Thymus (tissue), 11 donors: ENCODE measurements at regions not wholly inside any gene's neighbourhood (a gene's known extent, or its start where the extent isn't known, plus 50 kb on each side); places are given as distances from the start of the nearest gene placed in this dataset.

Experiments used
- DNase-seq, 9 donors: peaks; one replicate each; pipeline ENCODE4 v3.0.0-alpha.2; 2013; ENCODE audit warnings: low spot score in 9 of 9, low read depth in 6 of 9, missing footprints in 1 of 9
- H3K27ac ChIP-seq, 2 donors: one replicate each; pipeline ENCODE4 v1.5.1; 2013; ENCODE audit warnings: control low read depth in 1 of 2, low read depth in 1 of 2, low read length in 1 of 2, mild to moderate bottlenecking in 1 of 2, moderate library complexity in 1 of 2
- H3K27me3 ChIP-seq, 2 donors: one replicate each; pipeline ENCODE4 v1.5.1; 2013; ENCODE audit warnings: low read length in 1 of 2; ENCODE audit not compliant: control insufficient read depth in 2 of 2, insufficient read depth in 1 of 2
- H3K36me3 ChIP-seq, 2 donors: one replicate each; pipeline ENCODE4 v1.5.1; 2013; ENCODE audit warnings: low read length in 1 of 2, mild to moderate bottlenecking in 1 of 2, moderate library complexity in 1 of 2; ENCODE audit not compliant: control insufficient read depth in 2 of 2, insufficient read depth in 2 of 2
- H3K4me1 ChIP-seq, 2 donors: one replicate each; pipeline ENCODE4 v1.5.1; 2013; ENCODE audit warnings: low read length in 2 of 2; ENCODE audit not compliant: control insufficient read depth in 2 of 2, insufficient read depth in 2 of 2
- H3K4me3 ChIP-seq, 2 donors: one replicate each; pipeline ENCODE4 v1.5.1; 2013; ENCODE audit warnings: low read length in 2 of 2, control low read depth in 1 of 2, mild to moderate bottlenecking in 1 of 2
- H3K9me3 ChIP-seq, 2 donors: one replicate each; pipeline ENCODE4 v1.5.1; 2013; ENCODE audit warnings: low read length in 1 of 2, mild to moderate bottlenecking in 1 of 2; ENCODE audit not compliant: control insufficient read depth in 2 of 2, insufficient read depth in 1 of 2
- WGBS: extraction: QIAGEN DNeasy Blood & Tissue Kit; methylation state at CpG from one replicate; pipeline ENCODE4 v1.1.7; 2013; 5-methylcytosine and 5-hydroxymethylcytosine counted together
- donor health status: healthy.

- 96% methylated on average over 4 of the region's 4 CpGs for WGBS
- no peak for DNase-seq
- H3K4me3 ChIP-seq, result no peak overlapping the region
- H3K27ac ChIP-seq, result no peak overlapping the region
- H3K36me3 ChIP-seq, result no peaks in the 10 kb centered on the region
- H3K9me3 ChIP-seq, result no peaks in the 10 kb centered on the region
- H3K4me1 ChIP-seq, result no peaks in the 10 kb centered on the region
- no peaks in the 10 kb centered on the region for H3K27me3 ChIP-seq
Measured at GRCh38 chr3:178019645-178020044, 516.6 kb upstream of the KCNMB2 start.

GRCh38 chr3:178022599-178022998 is 513.6 kb upstream of the KCNMB2 start:
- no peak for DNase-seq
- H3K36me3 ChIP-seq, result no peaks in the 10 kb centered on the region
- H3K4me3 ChIP-seq, result no peak overlapping the region
- H3K9me3 ChIP-seq, result no peaks in the 10 kb centered on the region
- no peaks in the 10 kb centered on the region for H3K4me1 ChIP-seq
- WGBS, result 97% methylated on average over 1 of the region's 1 CpG
- no peaks in the 10 kb centered on the region for H3K27me3 ChIP-seq
- no peak overlapping the region for H3K27ac ChIP-seq

DNA sequence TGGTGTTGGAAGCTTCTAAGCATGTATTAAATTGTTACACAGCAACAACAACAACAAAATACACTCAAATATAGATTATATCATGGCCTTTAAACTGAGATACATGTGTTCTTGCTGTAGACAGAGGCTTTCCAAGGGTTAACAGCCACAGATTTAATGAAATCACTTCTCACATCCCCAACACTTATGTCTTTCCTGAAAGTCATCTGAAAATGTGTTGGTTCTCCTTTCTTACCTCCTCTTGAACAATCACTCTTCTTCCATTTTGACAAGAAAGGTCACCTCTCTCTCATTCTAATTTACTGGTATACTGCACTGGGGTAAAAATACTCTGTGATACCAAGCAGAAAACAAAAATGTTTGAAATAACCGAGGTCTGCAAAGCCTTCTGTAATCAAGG is 507.3 kb upstream of the KCNMB2 start:
- WGBS, result 99% methylated on average over 1 of the region's 1 CpG

DNA sequence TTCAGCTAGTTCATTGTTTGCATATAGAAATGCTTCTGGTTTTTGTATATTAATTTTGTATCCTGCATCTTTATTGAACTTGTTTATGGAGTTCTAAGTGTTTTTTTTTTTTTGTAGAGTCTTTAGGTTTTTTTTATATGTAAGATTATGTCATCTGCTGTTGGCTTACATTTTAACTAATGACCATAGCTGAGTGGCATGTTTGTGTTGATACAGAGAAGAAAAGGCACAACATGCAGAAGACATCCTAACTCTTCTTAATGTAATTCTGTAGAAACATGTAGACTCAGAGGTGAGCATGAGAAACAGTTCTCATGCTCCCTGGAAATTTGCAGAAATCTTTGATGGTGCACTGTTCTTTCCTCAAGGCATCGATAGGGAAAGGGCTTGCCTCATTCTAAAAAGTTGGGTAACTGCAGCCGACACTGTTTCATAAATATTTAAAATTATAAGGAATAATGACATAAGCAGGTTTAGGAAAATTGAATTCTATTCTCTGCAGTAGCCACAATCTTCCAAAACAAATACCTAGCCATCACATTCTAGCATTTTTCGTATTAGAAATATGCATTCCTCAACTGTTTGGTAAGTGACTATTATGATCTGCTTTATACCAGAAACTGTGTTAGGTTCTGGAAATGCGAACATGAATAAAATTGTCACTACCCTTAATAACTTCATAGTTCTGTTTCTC is 499.6 kb upstream of the KCNMB2 start:
- no peak overlapping the region for H3K27ac ChIP-seq
- 97% methylated on average over 4 of the region's 4 CpGs for WGBS
- no peak for DNase-seq

More for the DNA sequence above, 507.3 kb upstream of the KCNMB2 start:
- Histone ChIP-seq H3K36me3 (no peaks in the 10 kb centered on the region), H3K27me3 (no peaks in the 10 kb centered on the region), H3K4me1 (no peaks in the 10 kb centered on the region), H3K27ac (no peak overlapping the region), H3K4me3 (no peak overlapping the region), H3K9me3 (no peaks in the 10 kb centered on the region)
- DNase-seq, result no peak

DNA sequence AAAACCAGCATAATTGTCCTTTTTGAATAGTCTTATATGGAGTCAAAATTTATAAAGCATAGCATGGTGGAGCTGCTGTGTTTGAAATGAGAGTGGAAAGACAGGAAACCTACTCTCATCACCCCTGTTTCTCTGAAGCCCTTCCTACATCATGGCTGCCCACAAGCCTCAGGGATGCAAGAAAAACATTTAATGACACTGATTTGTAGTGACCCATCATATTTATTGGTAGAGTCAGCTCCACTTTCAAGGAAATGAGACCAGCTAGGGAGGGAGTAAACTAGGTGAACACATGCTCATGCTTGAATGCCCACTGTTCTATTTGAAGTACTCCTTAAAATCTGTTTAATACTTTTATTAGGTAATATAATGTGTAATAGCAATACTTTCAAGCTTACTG is 494.3 kb upstream of the KCNMB2 start:
- Histone ChIP-seq H3K27ac (no peak overlapping the region), H3K4me3 (no peak overlapping the region), H3K36me3 (no peaks in the 10 kb centered on the region), H3K9me3 (no peaks in the 10 kb centered on the region), H3K27me3 (no peaks in the 10 kb centered on the region), H3K4me1 (no peaks in the 10 kb centered on the region)
- DNase-seq, result no peak

More for the DNA sequence above, 499.6 kb upstream of the KCNMB2 start:
- H3K9me3 ChIP-seq, result no peaks in the 10 kb centered on the region
- H3K4me3 ChIP-seq, result no peak overlapping the region
- no peaks in the 10 kb centered on the region for H3K4me1 ChIP-seq
- no peaks in the 10 kb centered on the region for H3K27me3 ChIP-seq
- H3K36me3 ChIP-seq, result no peaks in the 10 kb centered on the region

- over 99% methylated on average over 3 of the region's 3 CpGs for WGBS
- H3K4me3 ChIP-seq, result no peak overlapping the region
- no peaks in the 10 kb centered on the region for H3K27me3 ChIP-seq
- no peaks in the 10 kb centered on the region for H3K4me1 ChIP-seq
- no peaks in the 10 kb centered on the region for H3K9me3 ChIP-seq
- no peak overlapping the region for H3K27ac ChIP-seq
- no peak for DNase-seq
- no peaks in the 10 kb centered on the region for H3K36me3 ChIP-seq
Measured at GRCh38 chr3:178042376-178042775, 493.9 kb upstream of the KCNMB2 start.

DNA sequence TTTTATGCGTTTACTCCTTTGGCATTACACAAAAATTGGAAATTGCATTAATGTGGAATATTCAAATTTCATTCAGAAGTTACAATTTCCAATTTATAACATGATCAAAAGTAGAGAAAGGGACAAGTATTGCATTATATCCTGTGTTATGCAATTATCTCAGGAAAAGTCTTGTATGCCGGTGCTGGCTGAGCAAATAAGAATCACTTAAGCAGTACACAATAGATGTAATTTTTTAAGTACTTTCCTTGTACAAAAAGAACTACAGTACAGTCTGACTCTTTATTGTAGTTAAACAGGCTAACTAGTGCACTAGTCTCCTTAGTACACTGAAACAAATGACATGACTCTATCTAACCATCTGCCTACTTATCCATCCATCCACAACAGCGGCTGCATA is 493.2 kb upstream of the KCNMB2 start:
- WGBS, result 98% methylated on average over 3 of the region's 3 CpGs
- Histone ChIP-seq H3K27ac (no peak overlapping the region), H3K4me1 (no peaks in the 10 kb centered on the region), H3K36me3 (no peaks in the 10 kb centered on the region), H3K9me3 (no peaks in the 10 kb centered on the region), H3K4me3 (no peak overlapping the region), H3K27me3 (no peaks in the 10 kb centered on the region)
- DNase-seq, result no peak

- H3K9me3 ChIP-seq, result no peaks in the 10 kb centered on the region
- H3K4me1 ChIP-seq, result no peaks in the 10 kb centered on the region
- H3K36me3 ChIP-seq, result no peaks in the 10 kb centered on the region
- no peak overlapping the region for H3K27ac ChIP-seq
- H3K4me3 ChIP-seq, result no peak overlapping the region
- no peak for DNase-seq
- no peaks in the 10 kb centered on the region for H3K27me3 ChIP-seq
- over 99% methylated on average over 2 of the region's 2 CpGs for WGBS
Measured at GRCh38 chr3:178044320-178044719, 491.9 kb upstream of the KCNMB2 start.

- WGBS, result 89% methylated on average over 3 of the region's 3 CpGs
- Histone ChIP-seq H3K36me3 (no peaks in the 10 kb centered on the region), H3K9me3 (no peaks in the 10 kb centered on the region), H3K27me3 (no peaks in the 10 kb centered on the region), H3K27ac (no peak overlapping the region), H3K4me1 (no peaks in the 10 kb centered on the region), H3K4me3 (no peak overlapping the region)
- DNase-seq, result no peak
Measured at GRCh38 chr3:178047496-178047895, 488.7 kb upstream of the KCNMB2 start.
